ENCODE measurements at regions not wholly inside any gene's neighbourhood (a gene's known extent, or its start where the extent isn't known, plus 50 kb on each side); places are given as distances from the start of the nearest gene placed in this dataset.

DNA sequence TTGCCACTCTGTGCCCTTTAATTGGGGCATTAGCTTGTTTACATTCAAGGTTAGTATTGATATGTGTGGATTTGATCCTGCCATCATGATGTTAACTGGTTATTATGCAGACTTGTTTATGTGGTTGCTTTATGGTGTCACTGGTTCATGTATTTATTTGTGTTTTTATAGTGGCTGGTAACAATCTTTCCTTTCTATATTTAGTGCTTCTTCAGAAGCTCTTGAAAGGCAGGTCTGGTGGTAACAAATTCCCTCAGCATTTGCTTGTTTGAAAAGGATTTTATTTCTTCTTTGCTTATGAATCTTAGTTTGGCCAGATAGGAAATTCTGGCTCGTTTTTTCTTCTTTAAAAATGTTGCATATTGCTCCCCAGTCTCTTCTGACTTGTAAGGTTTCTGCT is 215.4 kb downstream of the ZC3H11B start:
- DNase-seq = no peak

DNA sequence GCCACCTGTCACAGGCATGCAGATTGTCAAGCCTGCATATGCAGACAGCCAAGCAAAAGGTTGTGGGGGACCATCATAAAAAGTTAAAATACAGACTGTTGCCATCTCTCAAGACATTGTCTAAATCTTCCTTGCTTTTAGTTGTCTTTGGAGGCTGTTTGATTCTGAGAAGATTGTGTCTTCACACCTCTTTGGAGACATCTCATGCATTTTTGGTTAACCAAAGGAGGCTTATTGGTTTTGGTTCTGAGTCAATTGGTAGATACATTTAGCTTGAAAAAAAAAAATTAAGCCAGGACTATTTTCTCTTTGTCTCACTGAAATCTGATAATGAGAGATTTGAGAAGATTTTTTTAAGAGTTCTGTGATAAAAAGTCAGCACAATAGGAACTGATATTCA is 217.6 kb downstream of the LYPLAL1 start:
- no peak for DNase-seq

DNA sequence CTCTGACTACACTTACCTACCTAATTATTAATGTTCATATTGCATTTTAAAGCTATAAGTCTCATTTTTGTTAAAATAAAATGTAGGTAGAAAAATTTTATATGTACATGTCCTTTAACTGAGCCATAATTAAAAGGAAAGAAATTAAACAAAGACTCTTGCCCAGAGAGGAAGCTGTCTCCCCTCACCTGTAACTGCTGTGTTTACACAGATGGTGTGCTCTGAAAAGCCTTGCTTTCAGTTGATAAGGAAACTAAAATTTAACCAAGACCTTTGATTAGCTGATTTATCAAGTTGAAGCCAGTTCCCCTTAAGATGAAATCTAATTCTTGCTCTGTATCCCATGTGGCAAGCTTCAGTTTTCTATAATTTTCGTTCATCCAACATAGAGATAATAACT is 213.5 kb downstream of the LYPLAL1 start:
- DNase-seq = no peak

DNA sequence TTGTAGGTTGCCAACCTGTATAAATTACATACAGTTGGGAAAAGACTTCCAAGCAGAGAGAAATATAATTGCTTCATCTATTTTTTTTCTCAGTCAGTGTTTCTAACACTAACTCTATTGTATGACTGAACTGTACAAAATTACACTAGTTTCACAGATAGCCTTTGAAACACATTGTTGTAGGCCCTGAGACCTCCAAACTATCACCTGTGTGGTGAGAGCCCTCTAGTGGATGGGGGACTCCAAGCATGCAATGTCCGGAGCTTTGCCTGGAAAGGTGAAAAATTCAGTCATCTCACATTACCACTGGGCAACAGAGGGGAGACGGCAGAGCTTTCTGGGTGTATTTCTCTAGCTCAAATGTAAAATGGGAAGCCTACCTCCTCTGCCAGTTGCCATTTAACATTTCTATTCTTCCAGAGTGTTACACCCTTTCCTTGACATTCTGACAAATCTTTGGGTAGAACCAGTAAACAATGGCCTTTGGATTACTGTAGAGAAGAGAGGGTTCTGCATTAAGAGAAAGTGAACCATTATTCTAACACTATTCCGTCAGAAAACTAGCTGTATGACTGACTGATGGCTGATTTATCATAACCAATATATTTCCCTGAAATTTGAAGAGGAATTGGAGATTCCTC is 212.2 kb downstream of the LYPLAL1 start:
- no peak for DNase-seq

DNA sequence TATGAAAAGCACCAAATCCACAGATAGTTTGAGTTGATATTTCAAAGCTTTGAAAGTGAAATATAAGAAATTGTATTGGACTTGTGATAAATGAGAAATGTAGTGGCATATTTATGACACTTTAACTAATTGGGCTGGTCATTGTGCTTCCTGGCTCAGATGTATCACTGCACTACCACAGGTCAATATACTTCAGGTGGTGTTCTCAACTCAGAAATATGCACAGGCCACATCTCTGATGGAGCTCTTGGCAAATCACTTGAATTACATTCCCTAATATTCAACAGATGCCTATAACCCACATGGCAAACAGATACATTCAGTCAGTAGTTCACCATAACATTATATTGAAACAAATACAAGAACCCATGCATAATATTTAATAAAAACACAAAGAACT is 209.6 kb downstream of the LYPLAL1 start:
- DNase-seq = no peak

DNA sequence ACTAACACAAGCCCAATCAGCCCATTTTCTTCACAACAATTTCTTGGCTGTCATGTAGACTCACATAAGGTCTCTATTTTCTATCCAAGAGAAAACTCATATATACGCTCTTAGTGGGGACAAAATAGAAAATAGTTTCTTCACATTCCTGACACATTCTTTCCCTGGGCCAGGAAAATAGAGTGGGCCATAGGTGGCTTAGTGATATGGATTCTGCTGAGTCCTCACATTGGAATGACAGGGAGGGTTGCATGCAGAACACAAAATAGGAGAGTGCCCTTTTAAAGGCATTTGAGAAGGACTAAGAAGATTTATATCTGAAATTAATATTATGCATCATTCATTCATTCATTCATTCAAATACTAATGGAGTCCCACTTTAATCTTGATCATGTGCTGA is 207.7 kb downstream of the LYPLAL1 start:
- no peak for DNase-seq

DNA sequence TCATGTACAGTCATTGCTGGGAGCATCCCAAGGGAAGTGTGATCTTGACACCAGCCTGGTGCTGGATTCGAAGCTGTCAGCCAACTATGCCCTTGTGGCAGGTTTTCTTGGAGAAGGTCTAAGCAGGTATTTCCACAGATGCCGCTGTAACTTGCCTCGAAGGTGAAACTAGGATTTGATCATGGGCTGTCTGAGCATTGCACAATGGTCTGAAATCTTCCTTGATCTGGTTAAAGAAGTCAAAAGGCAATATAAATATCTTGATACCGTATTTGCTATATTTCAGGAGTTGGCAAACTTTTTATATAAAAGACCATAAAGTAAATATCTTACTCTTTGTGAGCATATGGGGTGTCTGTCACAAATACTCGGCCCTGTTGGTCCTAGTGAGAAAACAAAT is 206.8 kb downstream of the LYPLAL1 start:
- no peak for DNase-seq

DNA sequence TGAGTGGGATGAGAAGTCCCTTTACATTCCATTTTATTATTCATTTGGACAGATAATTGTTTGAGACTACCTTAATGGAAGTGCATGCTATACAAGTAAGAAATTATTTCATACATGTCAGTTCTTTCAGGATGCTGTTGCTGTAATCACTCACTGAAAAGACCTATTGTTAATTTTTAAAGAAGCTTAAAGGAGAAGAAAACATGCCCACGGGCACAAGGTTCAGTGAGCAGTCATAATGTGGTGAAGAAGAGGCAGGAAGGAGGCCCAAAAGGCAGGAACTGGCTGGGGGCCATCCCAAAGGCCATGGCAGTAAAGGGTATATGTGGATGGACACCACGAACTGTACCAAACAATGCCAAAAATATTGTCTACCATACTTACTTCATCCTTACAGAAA is 206.0 kb downstream of the LYPLAL1 start:
- DNase-seq = no peak

DNA sequence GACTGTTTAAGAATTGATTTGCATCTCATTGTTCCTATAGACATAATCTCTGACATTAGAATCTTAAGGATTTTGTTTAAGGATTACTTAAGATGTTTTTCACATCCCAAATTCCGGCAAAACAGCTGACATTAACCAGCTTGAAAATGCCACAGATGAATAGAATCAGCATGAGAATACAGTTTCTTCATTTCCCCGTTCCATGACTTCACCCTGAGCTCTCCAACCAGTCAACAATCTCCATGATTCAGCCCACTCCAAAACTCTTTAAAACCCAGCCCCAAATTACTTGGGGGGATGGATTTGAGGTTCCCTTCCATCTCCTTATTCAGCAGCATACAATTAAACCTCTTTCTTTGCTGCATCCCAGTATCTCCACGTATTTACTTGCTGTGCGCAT is 201.0 kb downstream of the LYPLAL1 start:
- no peak for DNase-seq

DNA sequence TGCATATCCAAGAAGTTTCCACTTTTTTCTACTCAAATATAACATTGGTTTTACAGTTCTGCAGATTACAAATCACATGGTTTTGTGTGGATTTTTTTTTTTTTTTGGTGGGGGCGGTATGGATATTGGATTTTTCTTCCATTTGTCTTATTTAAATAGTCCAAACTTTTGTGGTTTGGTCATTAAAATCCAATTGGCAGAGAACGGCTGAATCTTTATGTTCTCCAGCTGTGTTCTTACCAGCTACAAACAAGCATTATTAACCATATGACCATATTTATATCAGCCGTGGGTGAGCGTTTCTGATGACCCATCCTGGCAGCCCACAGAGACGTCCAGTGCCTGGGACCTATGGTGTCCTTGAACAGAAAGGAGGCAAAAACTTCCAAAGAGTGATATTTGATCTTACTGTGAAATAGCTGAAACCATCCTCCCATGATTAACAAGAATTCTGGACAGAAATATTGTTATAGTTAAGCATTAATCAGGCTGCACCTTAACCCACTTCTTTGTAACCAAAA is 200.4 kb downstream of the LYPLAL1 start:
- DNase-seq = no peak

DNA sequence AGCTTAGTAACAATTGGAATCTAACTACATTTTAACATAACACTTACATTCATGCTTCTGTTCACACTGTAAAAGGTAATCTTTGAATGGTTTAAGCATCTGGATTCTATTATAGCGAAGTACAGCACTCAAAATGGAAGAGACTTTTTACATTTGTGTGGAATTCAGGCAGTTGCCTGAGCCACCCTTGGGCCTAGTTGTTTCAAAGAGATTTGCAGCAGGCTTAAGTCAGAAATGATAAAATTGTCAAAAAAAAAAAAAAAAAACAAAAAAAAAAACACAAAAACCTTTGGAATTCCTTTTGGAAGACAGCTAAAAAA is 199.9 kb downstream of the LYPLAL1 start:
- no peak for DNase-seq

DNA sequence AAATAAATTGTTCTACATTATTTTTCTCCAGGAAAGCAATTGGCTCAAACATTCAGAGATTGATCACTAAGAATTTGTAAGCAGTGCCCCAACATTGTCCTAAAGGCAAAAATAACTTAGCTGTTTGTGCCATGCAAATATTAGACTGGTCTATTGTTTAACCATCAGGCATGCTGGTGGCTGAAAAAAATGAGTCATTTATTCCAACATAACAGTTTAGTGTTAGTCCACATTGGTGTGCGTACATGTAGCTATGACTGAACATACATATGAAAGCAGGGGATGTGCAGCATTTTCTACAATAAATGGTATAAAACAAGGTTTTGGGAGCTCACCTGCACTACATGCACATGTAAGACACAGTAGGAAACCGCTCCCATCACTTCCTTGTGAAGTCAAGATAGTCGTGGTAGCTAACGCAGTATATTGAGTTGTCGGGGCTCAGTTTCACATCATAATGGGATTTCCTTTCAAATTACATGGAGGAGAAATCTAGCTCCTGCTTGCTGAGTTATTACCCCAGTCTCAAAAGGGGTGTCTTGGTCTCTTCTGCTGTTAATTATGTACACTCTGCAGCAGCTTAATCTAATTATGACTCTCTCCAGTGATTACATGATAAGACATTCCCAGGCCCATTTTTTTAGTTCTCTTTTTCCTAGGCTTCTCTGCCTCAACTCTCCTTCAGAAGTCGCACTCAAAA is 199.4 kb downstream of the LYPLAL1 start:
- no peak for DNase-seq

DNA sequence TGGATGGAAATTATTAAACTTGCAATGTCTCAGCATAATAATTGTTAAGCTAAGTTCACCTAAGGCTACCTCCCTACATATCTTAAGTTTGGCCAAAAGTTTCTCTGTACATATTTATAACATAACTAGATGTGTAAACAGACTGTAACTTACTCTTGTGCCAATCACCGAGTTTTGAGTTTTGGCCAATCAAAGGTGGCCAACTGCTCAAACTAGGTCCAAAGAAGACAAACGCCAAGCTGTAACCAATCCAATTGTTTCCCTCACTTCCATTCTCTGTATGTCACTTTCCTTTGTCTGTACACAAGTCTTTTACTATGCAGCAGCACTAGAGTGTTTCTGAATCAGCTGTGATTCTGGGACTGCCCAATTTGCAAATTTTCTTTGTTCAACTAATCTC is 197.8 kb downstream of the LYPLAL1 start:
- DNase-seq = no peak

DNA sequence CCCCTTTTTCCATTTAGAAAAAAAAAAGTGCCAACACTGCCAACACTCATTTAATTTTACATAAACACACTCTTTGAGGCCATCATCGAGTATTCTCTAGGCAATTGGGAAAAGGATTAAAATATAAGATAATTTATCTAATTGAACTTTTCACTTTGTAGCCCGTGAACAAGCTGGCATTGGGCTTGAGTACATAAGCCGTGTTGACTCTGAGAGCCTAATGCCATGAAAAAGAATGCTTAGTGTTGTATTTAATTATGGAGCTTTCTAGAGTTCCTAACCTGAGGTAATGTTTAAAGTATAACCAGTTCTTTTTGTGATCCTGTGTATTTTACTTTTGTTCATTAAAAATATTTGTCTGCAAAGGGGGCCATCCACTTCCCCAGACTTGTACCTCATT is 193.8 kb downstream of the LYPLAL1 start:
- DNase-seq = no peak

DNA sequence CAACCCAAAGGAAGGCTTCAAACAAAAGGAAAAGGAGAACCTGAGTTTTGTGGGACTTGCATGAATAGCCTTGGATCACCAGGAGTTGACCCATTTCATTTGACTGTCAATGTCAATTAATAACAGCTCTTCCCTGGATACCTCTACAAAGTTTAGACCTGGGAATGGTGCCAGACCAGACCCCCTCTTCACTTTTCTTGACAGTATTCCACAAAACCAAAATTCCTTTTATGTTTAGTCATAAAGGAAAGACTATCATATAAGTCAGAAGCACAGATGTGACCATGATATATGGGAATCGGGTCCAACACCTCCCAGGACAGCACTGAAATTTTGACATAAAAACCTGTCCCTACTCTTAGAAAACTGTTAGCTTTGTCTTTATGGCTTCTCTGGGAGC is 191.8 kb downstream of the LYPLAL1 start:
- no peak for DNase-seq

DNA sequence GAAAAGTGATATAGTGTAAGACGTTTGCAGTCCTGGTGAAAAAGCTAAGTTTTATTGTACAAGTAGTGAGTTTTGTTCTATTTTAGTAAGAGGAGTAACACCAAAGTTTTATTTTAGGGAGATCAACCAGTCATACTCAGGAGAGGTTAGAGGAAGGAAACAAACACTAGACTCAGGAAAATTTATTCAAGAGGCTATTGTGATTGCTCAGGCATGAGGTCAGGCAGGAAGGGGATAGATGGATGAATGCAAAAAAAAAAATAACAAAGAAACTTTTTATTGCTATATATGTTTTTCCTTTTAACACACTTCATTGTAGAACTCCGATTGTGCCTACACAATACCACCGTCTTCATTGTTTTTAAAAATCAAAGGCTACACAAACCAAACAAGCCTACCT is 189.0 kb downstream of the LYPLAL1 start:
- no peak for DNase-seq

DNA sequence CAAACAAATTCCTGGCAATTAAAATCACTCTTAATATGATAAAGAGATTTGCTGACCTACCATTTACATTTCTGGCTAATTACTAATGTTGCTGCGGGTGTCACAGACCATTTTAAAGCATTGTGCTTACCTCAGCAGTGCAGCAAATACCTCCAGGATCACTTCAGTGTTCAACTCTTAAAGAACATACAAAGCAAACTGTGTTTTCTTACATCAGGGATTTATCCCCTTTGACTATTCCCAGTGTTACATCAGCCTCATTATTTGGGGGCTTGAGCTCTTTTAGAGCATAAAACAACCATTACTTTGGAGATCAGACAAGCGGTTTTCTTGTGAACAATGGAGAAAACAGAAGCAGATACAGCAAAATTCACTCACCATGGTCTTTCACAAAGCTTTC is 185.4 kb downstream of the LYPLAL1 start:
- no peak for DNase-seq

DNA sequence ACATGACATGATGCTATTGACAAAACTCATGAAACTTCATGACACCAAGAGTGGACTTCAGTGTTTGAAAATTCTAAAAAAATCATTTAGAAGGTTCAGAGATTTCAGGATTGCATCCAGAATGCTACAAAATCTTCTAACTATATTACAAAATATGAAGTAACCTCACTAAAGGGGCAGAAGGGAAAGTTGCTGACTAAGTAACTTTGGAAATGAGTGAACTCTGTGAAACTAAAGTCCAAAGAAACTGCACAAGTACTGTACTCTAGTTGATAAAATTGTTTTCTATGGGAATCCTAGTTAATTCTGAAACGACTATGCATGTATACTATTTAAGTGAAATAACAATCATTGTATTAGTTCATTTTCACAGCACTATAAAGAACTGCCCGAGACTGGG is 184.4 kb downstream of the LYPLAL1 start:
- no peak for DNase-seq

DNA sequence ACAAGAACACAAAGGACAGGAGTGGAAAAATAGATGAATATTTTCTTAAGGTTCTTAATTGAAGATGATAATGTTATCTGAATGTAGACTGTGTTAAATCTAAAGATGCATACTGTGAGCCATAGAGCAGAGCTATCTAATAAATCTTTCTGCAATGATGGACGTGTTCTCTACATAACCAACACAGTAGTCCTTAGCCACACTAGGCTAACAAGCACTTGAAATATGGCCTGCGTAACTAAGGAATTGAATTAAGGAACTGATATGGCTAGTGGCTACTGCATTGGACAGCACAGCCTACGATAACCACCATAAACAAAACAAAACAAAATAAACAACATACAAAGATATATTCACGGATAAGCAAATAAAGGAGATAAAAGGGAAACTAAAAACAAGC is 181.3 kb downstream of the LYPLAL1 start:
- no peak for DNase-seq

DNA sequence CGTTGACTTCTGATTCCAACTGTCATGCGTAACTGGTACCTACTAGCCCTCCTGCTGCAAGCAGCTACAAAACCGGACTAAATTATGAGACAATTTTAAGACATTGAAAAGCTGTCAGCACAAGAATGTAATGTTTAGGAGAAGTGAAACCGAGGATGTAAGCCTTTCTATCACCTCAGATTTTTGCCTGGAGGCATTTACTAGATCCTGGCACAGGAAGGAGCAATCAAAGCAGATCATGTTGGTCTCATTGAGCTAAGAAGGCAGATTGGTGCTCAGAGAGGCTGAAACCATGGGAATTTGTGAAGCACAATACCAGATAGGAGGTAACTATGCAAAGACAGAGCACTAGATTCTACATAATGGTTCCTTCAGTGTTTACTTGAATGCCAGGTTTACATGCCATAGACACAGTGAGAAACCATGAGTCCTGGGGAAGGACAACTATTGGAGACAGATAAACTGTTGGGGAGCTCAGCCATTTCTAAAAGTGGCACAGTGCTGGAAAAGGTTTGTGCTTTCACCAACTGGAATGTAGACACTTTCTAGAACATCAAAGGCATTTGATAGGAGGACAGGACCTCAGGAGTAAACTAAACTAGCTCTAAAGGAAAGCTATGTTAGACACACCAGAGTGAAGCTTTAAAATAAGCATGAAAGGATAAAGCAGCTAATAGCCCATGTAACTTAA is 179.4 kb downstream of the LYPLAL1 start:
- DNase-seq = no peak

DNA sequence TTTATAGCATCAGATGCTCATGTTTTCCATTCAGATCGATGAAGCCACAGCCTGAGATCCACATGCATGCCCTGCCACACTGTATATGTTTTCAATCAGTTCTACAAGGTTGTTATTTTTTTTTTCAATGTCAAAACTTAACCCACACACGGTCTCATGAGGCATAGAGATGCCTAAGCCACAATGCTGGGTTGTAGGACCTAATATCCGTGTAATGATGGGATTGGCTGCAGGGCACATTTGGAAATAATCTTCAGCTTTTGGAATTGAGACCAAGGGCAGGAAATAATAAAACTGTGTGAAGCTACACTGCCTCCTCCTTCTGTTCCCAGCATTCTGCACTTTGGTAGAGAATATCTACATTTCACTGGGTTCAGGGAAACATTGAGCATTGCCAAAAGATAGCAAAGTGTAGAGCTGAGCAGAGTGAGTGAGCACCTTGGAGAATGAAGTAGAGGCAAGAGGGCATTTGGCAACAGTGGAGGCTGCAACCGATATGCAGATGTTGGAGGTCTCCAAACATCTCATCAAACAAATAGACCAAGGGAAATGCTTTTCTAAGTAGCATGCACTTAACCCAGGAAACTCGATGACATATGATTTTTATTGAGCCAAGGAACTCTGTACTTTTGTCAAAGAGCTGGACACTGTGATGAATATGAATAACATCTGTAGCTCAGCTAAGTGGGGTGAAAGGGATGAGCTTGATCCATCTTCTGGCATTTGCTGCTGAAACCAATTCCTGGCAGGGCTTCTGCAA is 176.7 kb downstream of the LYPLAL1 start:
- DNase-seq = peak; percentile 31

DNA sequence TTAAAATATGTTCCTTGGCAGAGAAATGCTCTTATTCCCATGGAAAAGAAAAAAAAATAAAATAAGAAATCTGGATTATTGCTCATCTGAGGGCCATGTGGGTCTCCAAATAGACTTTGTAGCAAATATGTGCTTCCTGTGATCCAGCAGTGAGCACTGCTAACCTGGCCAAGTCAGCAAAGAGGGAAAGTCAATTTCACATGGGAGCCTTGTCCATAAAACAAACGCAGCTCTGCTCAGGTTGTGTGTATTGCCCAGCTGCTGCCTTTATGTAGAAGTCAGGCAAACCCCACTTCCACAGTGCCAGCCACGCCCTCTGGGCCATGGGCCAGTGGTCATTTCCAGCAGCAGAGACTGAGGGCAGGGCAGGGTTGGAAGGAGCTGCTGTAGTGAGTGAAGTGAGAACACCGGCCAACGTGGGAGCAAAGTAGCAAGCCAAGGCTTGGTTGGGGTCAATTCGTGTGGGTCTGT is 174.3 kb downstream of the LYPLAL1 start:
- DNase-seq = peak; percentile 91

DNA sequence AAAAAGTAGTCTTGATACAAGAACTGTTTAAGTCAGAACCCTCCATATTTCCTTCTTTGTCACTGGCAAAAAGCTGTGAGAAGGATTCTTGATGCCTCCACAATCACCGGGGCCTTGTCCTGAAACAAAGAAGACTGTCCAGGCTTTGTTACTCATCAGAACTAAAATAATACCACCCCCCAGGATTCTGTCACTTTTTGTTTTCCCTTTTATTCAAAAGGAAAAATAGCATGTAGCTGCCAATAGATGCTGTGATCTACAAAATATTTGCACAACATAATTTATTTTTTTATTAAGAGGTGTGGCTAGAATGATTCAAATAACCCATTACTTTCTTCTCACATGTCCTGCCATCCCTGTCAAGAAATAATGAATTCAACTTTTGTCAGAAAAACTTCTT is 173.7 kb downstream of the LYPLAL1 start:
- no peak for DNase-seq

DNA sequence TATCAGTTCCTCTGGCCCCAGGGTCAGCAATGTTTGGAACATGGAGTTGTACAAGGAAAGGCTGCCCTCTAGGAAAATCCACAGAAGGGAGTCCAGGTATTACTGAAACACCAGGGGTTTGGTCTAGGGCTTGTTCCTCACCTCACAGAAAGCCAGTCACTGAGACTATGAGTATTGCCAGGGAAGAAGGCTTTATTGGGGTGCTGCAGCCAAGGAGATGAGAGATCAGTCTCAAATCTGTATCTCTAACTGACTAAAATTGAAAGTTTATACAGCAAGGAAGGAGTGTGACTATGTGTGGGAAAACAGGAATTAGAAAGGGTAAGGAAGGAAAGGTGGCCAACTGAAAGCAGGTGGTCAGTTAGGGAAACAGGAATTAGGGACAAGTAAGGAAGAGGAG is 172.3 kb downstream of the LYPLAL1 start:
- no peak for DNase-seq

Data from femur (tissue), 1 donor.